ENCODE measurements at regions not wholly inside any gene's neighbourhood (a gene's known extent, or its start where the extent isn't known, plus 50 kb on each side); places are given as distances from the start of the nearest gene placed in this dataset.
"Not testable (repeated sequence)": the region's sequence is repeated elsewhere in the genome, so short reads cannot be mapped to it uniquely, and the experiment has no call there.

DNA sequence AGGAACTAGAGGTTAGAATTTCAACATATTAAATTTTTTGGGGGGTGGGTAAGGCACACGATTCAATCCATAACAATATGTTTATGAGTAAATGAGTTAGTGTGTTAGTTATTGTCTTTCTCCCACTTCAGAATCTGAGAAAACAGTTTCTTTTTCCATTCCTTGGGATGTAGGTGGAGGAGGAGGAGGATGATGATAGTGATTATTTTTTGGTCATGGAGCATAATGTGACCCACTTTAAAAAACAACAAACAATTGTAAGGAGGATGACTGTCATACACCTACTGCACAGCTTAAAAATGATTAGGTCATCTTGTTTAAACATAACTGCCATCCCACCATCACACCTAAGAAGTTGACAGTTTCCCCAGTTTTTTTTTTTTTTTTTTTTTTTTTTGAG, 148.7 kb downstream of the CDRT15L2 start:
- H3K4me2 ChIP-seq (ENCODE audit: insufficient read depth, low read length): no peak overlapping the region
- in situ Hi-C loops (cut with MboI): no loop called here
- no peak for FAIRE-seq

GRCh38 chr17:20731131-20731530, 151.6 kb downstream of the CDRT15L2 start:
- H3K4me1 ChIP-seq (replicated peaks in 1 of 2; ENCODE audit: control insufficient read depth in 2 of 2, insufficient read depth in 2 of 2, low read length in 2 of 2); H3K36me3 ChIP-seq (ENCODE audit: control insufficient read depth, insufficient read depth, low read length); H3K27ac ChIP-seq (ENCODE audit: extremely low read depth, low read depth, low read length); BruUV-seq (replicated peaks); H3K9ac ChIP-seq (ENCODE audit: insufficient read depth in 1 of 2, low read depth in 2 of 2, low read length in 2 of 2); in situ Hi-C loops (cut with MboI); CTCF ChIA-PET (ENCODE audit: low intra/inter-chr PET ratio); H2AFZ ChIP-seq (ENCODE audit: low read depth, low read length); H3K9me3 ChIP-seq (replicated peaks; ENCODE audit: control insufficient read depth, insufficient read depth, low read depth, low read length); H3K79me2 ChIP-seq (ENCODE audit: control insufficient read depth, insufficient read depth, low read length); ATAC-seq; FAIRE-seq; H4K20me1 ChIP-seq (replicated peaks; ENCODE audit: control insufficient read depth, insufficient read depth, low read length); H3K4me2 ChIP-seq (ENCODE audit: insufficient read depth, low read length); H3K27me3 ChIP-seq (ENCODE audit: control insufficient read depth in 2 of 2, insufficient read depth in 2 of 2, low read length in 2 of 2); intact Hi-C loops (cut with micrococcal nuclease); H3K4me3 ChIP-seq; DNase-seq (ENCODE audit: extremely low read depth in 1 of 4, low spot score in 3 of 4); H3K9me1 ChIP-seq (ENCODE audit: control insufficient read depth, insufficient read depth, low read length); POLR2A ChIA-PET: not testable (repeated sequence)
- 3% methylated on average over 5 of the region's 6 CpGs for WGBS (ENCODE audit: insufficient coverage, low coverage, missing lambda C conversion rate)

More for the DNA sequence above, 148.7 kb downstream of the CDRT15L2 start:
- no peaks in the 10 kb centered on the region for H3K9me3 ChIP-seq (replicated peaks; ENCODE audit: control insufficient read depth, insufficient read depth, low read depth, low read length)
- H3K9ac ChIP-seq (ENCODE audit: insufficient read depth in 1 of 2, low read depth in 2 of 2, low read length in 2 of 2): no peak overlapping the region
- ATAC-seq (no peak), DNase-seq (ENCODE audit: extremely low read depth in 1 of 4, low spot score in 3 of 4) (no peak)
- no peaks in the 10 kb centered on the region for H4K20me1 ChIP-seq (replicated peaks; ENCODE audit: control insufficient read depth, insufficient read depth, low read length)
- H3K27ac ChIP-seq (ENCODE audit: extremely low read depth, low read depth, low read length): no peak overlapping the region
- H3K4me1 ChIP-seq (replicated peaks in 1 of 2; ENCODE audit: control insufficient read depth in 2 of 2, insufficient read depth in 2 of 2, low read length in 2 of 2): no peaks in the 10 kb centered on the region
- BruUV-seq (replicated peaks): no TSS peak
- 0% methylated on average over 1 of the region's 1 CpG for WGBS (ENCODE audit: insufficient coverage, low coverage, missing lambda C conversion rate)
- H3K4me3 ChIP-seq: no peak overlapping the region
- no peak overlapping the region for H2AFZ ChIP-seq (ENCODE audit: low read depth, low read length)
- ChIA-PET POLR2A (no interaction called here), CTCF (ENCODE audit: low intra/inter-chr PET ratio) (no interaction called here)
- H3K36me3 ChIP-seq (ENCODE audit: control insufficient read depth, insufficient read depth, low read length): no peaks in the 10 kb centered on the region
- TF ChIP-seq, protein P1, sequence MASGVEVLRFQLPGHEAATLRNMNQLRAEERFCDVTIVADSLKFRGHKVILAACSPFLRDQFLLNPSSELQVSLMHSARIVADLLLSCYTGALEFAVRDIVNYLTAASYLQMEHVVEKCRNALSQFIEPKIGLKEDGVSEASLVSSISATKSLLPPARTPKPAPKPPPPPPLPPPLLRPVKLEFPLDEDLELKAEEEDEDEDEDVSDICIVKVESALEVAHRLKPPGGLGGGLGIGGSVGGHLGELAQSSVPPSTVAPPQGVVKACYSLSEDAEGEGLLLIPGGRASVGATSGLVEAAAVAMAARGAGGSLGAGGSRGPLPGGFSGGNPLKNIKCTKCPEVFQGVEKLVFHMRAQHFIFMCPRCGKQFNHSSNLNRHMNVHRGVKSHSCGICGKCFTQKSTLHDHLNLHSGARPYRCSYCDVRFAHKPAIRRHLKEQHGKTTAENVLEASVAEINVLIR (CRISPR knock-in tag; IDR thresholded peaks at IDR 0.05): no peak
- intact Hi-C loops (cut with micrococcal nuclease): no loop called here
- H3K79me2 ChIP-seq (ENCODE audit: control insufficient read depth, insufficient read depth, low read length): no peaks in the 10 kb centered on the region
- H3K9me1 ChIP-seq (ENCODE audit: control insufficient read depth, insufficient read depth, low read length): no peaks in the 10 kb centered on the region
- H3K27me3 ChIP-seq (ENCODE audit: control insufficient read depth in 2 of 2, insufficient read depth in 2 of 2, low read length in 2 of 2): no peaks in the 10 kb centered on the region
